SK-N-SH treated with all-trans-retinoic acid at 6 μM for 48 hours (cell line): ENCODE measurements at regions not wholly inside any gene's neighbourhood (a gene's known extent, or its start where the extent isn't known, plus 50 kb on each side); places are given as distances from the start of the nearest gene placed in this dataset.

Experiments used
- ESRRG ChIP-seq: fragments of 250-450 bp; sonication (Bioruptor Pico); IDR thresholded peaks from 2 replicates; pipeline ENCODE4 v1.6.1; 2021; ENCODE audit warnings: mild to moderate bottlenecking
- PATZ1 ChIP-seq: fragments of 250-450 bp; sonication (Bioruptor Pico); IDR thresholded peaks from 2 replicates; pipeline ENCODE4 v1.8.0; 2020; ENCODE audit warnings: mild to moderate bottlenecking, moderate library complexity, borderline replicate concordance
- POU6F1 ChIP-seq: fragments of 250-450 bp; sonication (Bioruptor Pico); IDR thresholded peaks from 2 replicates; pipeline ENCODE4 v1.8.0; 2021; ENCODE audit warnings: low read depth, mild to moderate bottlenecking, moderate library complexity, borderline replicate concordance
- RARB ChIP-seq: fragments of 250-450 bp; sonication (Bioruptor Pico); IDR thresholded peaks from 2 replicates; pipeline ENCODE4 v1.8.0; 2021; ENCODE audit warnings: mild to moderate bottlenecking, moderate library complexity
- TSHZ2 ChIP-seq: fragments of 250-450 bp; sonication (Bioruptor Pico); IDR thresholded peaks from 2 replicates; pipeline ENCODE4 v1.5.0; 2020; ENCODE audit warnings: mild to moderate bottlenecking, moderate library complexity
- ZFP3 ChIP-seq: fragments of 250-450 bp; sonication (Bioruptor Pico); IDR thresholded peaks from 2 replicates; pipeline ENCODE4 v1.5.0; 2020; ENCODE audit warnings: mild to moderate bottlenecking, moderate library complexity
- ZFP30 ChIP-seq: fragments of 450-650 bp; formaldehyde crosslinking; IDR thresholded peaks from 2 replicates; pipeline ENCODE4 v1.5.0; 2022; ENCODE audit warnings: mild to moderate bottlenecking, moderate library complexity

GRCh38 chr9:82490019-82490499 lies 501.5 kb downstream of the SPATA31D1 start:
- TF ChIP-seq TSHZ2 (CRISPR knock-in tag) (no peak), RARB (CRISPR knock-in tag) (no peak), ESRRG (CRISPR knock-in tag) (no peak), ZFP3 (no peak), PATZ1 (CRISPR knock-in tag) (no peak), POU6F1 (CRISPR knock-in tag) (no peak), ZFP30 (CRISPR knock-in tag) (no peak)
